Calu3 (cell line): ENCODE measurements at regions not wholly inside any gene's neighbourhood (a gene's known extent, or its start where the extent isn't known, plus 50 kb on each side); places are given as distances from the start of the nearest gene placed in this dataset.

ENCODE experiments used
- BruUV-seq: library from RNA; stranded (reverse); fragments of 400-500 nt; replicated peaks from 2 replicates; lab custom pipeline; 2021; lab: Mats Ljungman, UMichigan
- CTCF ChIA-PET: fragments of 300-600 bp; sonication (Branson Sonifier 250); formaldehyde crosslinking; loops from one replicate; lab custom pipeline; 2022; ENCODE audit warnings: antibody characterized with exemption; lab: Charles Lee
- DNase-seq: peaks from one replicate; pipeline ENCODE4 v3.0.0; 2022
- H3K27ac Mint-ChIP-seq: one replicate; pipeline ENCODE4 v1.8.0; 2022; ENCODE audit warnings: mixed read lengths; ENCODE audit not compliant: unreplicated experiment
- H3K27me3 Mint-ChIP-seq: one replicate; pipeline ENCODE4 v1.8.0; 2022; ENCODE audit warnings: mixed read lengths; ENCODE audit not compliant: unreplicated experiment
- H3K36me3 Mint-ChIP-seq: one replicate; pipeline ENCODE4 v1.8.0; 2022; ENCODE audit warnings: mild to moderate bottlenecking, moderate library complexity, mixed read lengths; ENCODE audit not compliant: insufficient read depth, unreplicated experiment
- H3K4me1 Mint-ChIP-seq: one replicate; pipeline ENCODE4 v1.8.0; 2022; ENCODE audit warnings: mild to moderate bottlenecking, low read depth, mixed read lengths; ENCODE audit not compliant: unreplicated experiment
- H3K4me3 Mint-ChIP-seq: one replicate; pipeline ENCODE4 v1.8.0; 2022; ENCODE audit warnings: mild to moderate bottlenecking, low read depth, moderate library complexity, mixed read lengths; ENCODE audit not compliant: unreplicated experiment
- H3K9me3 Mint-ChIP-seq: one replicate; pipeline ENCODE4 v1.8.0; 2022; ENCODE audit warnings: low read depth, mixed read lengths; ENCODE audit not compliant: unreplicated experiment
- CTCF ChIP-seq: fragments of 200-600 bp; IDR thresholded peaks from one replicate; pipeline ENCODE4 v1.8.0; 2022; ENCODE audit warnings: antibody characterized with exemption; ENCODE audit not compliant: unreplicated experiment
- intact Hi-C: fragments of 100-400 bp; cut with micrococcal nuclease; formaldehyde crosslinking; loops from one replicate; pipeline ENCODE4 v1.10.0; 2022; ENCODE audit not compliant: unreplicated experiment

- H3K4me1 Mint-ChIP-seq = no peaks in the 10 kb centered on the region
- DNase-seq = no peak
- TF ChIP-seq CTCF = no peak
- H3K27ac Mint-ChIP-seq = no peak overlapping the region
- intact Hi-C loops = no loop called here
- peaks cover 3% of the 10 kb centered on the region for H3K9me3 Mint-ChIP-seq
- H3K27me3 Mint-ChIP-seq = no peaks in the 10 kb centered on the region
- no peaks in the 10 kb centered on the region for H3K36me3 Mint-ChIP-seq
- CTCF ChIA-PET = no interaction called here
- no TSS peak for BruUV-seq
- H3K4me3 Mint-ChIP-seq = no peak overlapping the region
Observed at GRCh38 chr22:48806227-48806781, 1021.4 kb downstream of the BRD1 start.

GRCh38 chr22:48805516-48805915 lies 1022.2 kb downstream of the BRD1 start:
- peaks cover 2% of the 10 kb centered on the region for H3K9me3 Mint-ChIP-seq

GRCh38 chr22:48804811-48805301 lies 1022.8 kb downstream of the BRD1 start:
- Mint-ChIP-seq H3K4me1 (no peaks in the 10 kb centered on the region), H3K27me3 (no peaks in the 10 kb centered on the region), H3K36me3 (no peaks in the 10 kb centered on the region), H3K4me3 (no peak overlapping the region), H3K9me3 (peaks cover 2% of the 10 kb centered on the region), H3K27ac (no peak overlapping the region)
- intact Hi-C loops = no loop called here
- TF ChIP-seq CTCF = no peak
- CTCF ChIA-PET = no interaction called here
- no peak for DNase-seq
- BruUV-seq = no TSS peak

More at GRCh38 chr22:48805516-48805915, 1022.2 kb downstream of the BRD1 start:
- CTCF ChIA-PET = no interaction called here
- H3K27me3 Mint-ChIP-seq = no peaks in the 10 kb centered on the region
- DNase-seq = no peak
- H3K36me3 Mint-ChIP-seq = no peaks in the 10 kb centered on the region
- no peak overlapping the region for H3K27ac Mint-ChIP-seq
- intact Hi-C loops = no loop called here
- H3K4me1 Mint-ChIP-seq = no peaks in the 10 kb centered on the region
- no peak for TF ChIP-seq CTCF
- no TSS peak for BruUV-seq
- H3K4me3 Mint-ChIP-seq = no peak overlapping the region

GRCh38 chr22:48803948-48804810 lies 1023.5 kb downstream of the BRD1 start:
- Mint-ChIP-seq H3K27ac (no peak overlapping the region), H3K4me1 (no peaks in the 10 kb centered on the region), H3K4me3 (no peak overlapping the region), H3K36me3 (no peaks in the 10 kb centered on the region), H3K27me3 (no peaks in the 10 kb centered on the region), H3K9me3 (peaks cover 2% of the 10 kb centered on the region)
- intact Hi-C loops = no loop called here
- CTCF ChIA-PET = no interaction called here
- no TSS peak for BruUV-seq
- TF ChIP-seq CTCF = no peak
- DNase-seq = no peak
